Right hindlimb (tissue), 1 donor: ENCODE measurements at regions not wholly inside any gene's neighbourhood (a gene's known extent, or its start where the extent isn't known, plus 50 kb on each side); places are given as distances from the start of the nearest gene placed in this dataset.
"Not testable (repeated sequence)": the region's sequence is repeated elsewhere in the genome, so short reads cannot be mapped to it uniquely, and the experiment has no call there.

Experiments used
- DNase-seq: peaks from one replicate; pipeline ENCODE4 v3.0.0-alpha.2; 2018

DNA sequence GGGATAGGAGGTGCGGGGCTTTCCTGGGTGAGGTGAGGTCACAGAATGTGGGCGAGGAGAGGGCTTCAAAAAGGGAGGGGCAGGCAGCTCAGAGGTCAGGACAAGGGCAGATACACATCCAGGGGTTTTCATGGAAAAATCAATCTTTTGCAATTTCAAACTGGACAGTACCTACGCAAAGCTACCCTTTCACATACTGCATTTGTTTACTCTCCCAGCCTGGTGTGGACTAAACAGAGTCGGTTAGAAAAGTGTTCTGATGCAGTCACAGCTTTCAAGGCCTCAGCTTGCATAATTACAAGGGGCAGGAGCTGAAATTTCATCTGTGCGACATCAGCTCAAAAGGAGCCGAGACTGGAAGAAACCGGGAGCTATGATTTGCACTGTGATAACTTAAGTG is 309.9 kb upstream of the SOX1 start:
- not testable (repeated sequence) for DNase-seq

DNA sequence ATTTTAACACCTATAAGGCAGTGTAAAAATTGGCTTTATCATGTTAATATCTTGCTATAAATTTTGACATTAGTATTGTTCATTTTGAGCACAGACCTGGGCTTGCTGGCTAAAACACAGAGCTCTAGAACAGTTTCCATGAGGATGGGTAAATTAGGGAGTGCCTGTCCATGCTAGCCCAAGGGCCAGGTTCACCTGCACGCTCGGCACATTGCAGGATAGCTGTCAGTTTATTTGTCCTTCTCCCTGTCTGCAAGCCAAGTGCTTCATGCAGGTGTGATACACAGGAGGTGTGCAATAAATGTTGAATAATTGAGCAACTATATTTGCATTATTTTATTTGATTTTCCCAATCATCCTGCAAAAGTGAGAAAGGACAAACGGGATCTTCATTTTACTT is 309.3 kb upstream of the SOX1 start:
- not testable (repeated sequence) for DNase-seq

DNA sequence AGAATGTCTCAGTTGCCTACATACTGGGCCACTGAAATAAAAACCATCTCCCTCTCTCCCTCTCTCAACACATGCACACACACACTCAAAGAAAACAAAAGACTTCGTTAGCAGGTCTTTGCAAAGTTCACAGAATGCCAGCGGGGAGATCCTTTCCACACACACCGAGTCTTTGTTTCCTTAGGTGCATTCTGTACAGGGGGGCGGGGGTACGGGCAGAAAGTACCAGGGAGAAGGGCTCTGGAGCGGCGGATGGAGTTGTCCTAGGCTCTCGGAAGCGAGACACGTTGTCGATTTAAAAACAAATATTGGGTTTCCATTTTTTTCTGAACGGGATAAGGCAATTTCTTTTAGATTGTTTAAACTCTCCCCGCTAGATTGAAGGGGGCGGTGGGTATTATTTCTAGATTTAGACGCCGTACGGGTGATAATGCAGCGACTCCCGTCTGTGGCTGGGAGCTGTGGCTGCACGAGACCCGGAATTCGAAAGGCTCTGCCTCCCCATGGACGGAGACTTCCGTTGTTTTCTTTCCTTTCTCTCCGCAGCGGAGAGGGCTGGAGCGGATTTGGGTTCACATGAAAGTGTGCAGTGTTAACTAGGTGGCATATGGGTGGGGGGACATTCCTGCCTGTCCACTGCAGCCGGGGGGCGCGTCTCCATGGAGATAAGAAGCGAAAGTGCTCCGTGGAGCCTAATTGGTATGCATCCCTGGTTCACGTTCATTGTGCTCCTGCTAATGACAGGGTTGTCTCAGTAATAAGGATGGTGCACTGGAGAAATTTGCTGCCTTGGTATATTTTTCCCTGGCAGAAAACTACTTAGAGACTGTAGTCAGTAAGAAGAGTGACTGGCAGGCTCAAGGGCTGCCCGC is 303.7 kb upstream of the SOX1 start:
- not testable (repeated sequence) for DNase-seq

DNA sequence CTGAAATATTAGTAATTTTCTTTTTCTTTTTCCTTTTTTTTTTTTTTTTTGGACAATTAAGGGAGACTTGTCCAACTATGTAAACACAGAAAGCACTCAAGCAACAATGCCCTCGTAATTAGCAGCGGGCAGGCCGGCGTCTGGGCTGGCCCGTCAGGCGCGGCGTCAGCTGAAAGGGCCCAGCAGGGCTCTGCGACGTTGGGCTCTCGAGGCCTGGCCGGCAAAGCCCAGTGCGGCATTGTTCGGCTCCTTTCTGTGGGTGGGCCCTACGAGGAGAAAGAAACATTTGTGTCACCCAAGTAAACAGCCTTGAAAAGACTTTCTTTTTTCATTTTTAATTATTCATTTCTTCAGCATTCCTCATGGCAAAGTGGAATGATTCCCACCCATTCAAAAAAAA is 302.4 kb upstream of the SOX1 start:
- DNase-seq, result not testable (repeated sequence)

DNA sequence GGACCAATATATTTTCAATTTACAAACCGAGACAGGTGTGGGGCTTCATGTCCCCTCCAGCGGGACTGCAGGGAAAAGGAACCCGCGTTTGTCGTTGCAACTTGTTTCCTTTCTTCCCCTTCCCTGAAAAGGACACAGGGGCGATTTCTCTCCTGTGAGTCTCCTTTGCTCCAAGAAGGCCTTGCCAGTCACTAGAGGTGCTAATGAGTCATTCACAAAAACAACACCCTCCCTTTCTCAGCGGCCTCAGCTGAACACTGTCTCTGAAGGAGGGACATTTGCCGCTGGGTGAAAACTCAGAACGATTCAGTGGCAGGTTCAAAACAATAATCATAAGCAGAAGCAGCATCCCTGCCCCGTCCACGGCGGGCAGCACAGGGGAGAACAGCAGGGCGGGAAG is 302.0 kb upstream of the SOX1 start:
- DNase-seq, result not testable (repeated sequence)

DNA sequence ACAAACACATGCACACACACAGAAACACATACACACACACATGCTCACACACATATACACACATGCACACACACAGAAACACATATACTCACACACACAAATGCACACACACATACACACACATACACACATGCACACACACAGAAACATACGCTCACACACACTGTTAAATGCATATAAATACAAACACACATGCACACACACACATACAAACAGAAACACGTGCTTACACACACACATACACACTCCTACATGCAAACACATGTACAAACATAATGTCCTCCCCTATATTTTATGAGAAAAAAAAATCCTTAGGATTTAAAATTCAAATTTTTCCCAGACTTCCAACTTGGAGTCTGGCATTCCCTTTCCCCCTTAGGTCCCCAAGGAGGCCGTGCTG is 291.2 kb upstream of the SOX1 start:
- DNase-seq, result not testable (repeated sequence)

DNA sequence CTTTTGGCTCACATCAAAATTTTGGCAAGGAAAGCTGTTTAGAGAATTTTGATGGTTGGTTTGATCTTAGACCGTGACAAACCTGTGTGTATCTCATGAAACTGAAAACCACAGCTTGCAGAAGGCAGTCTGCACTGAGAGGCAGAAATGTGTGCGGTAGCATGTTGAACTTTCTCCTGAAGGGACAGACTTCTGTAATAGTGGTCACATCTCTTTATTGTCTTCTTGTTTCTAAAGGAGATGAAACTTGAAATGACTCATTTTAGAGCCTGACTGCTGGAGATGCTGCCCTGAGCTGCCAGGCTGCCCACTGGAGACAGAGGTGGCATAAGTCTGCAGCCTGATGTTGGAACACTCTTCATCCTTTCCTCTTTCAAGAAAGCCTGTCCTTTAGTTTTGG is 289.6 kb upstream of the SOX1 start:
- DNase-seq, result not testable (repeated sequence)

DNA sequence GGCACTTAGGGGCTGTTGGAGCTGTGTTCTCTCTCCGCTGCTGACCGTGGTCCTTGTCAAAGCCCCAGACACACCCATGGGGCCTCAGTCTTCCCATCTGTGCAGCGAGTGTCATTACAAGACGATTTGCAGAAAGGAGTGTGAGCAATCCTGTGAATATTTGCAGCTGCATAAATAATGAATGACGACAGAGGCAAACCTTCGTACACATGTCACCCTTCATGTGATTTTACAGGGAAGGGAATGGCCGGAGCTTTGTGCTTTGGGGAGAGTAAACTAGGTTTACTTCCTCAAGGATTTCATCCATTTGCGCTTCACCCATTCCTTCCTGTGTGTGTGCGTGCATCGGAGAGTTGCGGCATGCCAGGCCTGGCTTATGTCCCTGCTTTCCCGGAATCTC is 285.6 kb upstream of the SOX1 start:
- not testable (repeated sequence) for DNase-seq

DNA sequence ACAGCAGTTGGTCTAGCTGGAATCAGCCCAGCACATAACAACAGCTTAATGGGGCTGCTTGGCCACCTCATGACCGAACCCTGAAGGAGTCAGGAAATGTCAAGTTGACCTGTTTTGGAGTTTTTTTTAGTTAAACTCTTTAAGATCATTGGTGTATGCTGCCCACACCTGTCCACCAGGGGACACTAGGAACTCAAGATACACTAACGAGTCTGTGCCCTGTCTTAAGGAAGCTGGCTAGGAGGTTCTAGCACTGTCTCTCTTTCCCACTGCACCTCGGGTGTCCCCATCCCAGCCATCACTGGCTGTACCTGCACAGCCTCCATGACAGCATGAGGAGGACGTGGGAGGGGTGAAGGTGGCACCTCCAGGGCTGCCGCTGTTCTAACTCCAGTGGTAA is 279.6 kb upstream of the SOX1 start:
- DNase-seq, result not testable (repeated sequence)

DNA sequence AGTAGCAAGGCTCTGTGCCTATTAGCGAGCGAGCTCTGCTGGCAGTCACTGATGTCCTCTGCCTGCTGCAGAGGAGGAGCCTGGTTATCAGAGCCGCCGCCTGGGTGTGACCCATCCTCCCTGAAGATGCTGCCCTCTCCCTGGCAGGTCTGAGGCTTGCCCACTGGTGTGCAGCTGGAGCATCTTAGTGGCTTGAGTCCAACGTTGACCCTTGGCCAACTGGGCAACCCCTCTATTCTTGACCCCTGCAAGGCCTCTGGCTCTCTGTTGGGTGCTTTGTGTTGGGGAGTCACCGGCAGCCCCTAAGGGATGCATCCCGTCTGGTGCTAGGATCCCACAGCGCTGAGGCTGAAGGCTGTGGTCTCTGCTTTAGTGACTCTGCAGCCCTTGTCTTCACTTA is 277.9 kb upstream of the SOX1 start:
- DNase-seq, result peak; percentile 3

DNA sequence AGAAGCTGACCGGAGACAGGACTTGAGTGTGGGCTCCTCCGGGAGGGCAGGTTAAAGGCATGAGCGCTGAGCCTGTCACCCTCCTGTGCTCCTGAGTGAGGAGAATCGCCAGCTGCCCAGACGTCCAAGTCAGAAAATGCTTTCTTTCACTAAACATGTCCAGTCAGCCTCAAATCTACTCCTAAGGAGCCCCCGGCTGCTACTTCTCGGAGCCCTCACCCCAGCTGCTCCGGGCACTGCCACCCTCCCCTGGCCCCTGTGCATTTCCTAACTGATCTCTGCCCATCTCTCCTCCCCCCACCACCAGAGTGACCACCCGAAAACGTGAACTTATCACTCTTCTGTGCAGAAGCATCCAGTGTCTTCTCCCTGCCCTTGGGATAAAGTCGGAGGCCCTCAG is 277.5 kb upstream of the SOX1 start:
- DNase-seq, result peak; percentile 1

DNA sequence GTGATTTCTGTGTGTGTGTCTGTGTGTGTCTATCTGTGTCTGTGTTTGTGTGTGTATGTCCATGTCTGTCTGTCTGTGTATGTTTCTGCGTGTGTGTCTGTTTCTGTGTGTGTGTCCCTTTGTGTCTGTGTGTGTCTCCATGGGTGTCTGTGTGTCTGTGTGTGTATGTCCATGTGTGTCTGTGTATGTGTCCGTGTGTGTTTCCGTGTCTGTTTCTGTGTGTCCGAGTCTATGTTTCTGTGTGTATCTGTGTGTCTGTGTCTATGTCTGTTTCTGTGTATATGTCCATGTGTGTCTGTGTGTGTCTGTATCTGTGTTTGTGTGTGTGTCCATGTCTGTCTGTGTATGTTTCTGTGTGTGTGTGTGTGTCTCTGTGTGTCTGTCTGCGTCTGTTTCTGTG is 276.3 kb upstream of the SOX1 start:
- DNase-seq, result peak; percentile 12

DNA sequence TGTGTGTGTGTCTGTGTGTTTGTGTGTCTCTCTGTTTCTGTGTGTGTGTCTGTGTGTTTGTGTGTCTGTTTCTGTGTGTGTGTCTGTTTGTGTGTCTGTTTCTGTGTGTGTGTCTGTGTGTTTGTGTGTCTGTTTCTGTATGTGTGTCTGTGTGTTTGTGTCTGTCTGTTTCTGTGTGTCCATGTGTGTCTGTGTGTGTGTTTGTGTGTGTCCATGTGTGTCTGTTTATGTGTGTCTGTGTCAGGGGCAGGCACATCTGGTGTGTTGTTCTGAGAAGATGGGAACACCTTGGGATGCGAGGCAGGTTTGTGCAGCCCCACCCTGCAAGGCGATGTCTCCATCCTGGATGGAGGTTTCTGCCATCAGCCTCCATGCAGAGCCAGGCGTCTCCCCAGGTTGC is 275.8 kb upstream of the SOX1 start:
- DNase-seq, result peak; percentile 1

DNA sequence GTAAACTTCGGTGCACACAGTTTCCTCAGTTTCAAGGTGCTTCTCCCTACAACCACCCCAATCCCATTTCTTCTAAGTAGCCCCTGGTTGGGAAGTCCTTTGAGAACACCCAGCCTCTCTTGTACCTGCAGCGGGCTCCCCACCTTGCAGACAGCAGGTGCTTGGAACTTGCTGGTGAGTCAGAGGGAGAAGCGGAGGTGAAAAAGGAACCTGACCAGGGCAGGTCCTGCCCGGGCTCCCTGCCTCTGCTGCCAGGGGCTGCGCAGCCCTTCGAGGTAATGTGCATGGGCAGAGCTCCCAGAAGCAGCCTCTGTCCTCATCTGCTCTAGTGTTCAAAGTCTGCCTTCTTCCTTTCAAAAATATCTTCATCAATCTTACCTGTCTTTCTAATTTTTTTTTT is 274.0 kb upstream of the SOX1 start:
- DNase-seq, result no peak
